ENCODE measurements at regions not wholly inside any gene's neighbourhood (a gene's known extent, or its start where the extent isn't known, plus 50 kb on each side); places are given as distances from the start of the nearest gene placed in this dataset.

DNA sequence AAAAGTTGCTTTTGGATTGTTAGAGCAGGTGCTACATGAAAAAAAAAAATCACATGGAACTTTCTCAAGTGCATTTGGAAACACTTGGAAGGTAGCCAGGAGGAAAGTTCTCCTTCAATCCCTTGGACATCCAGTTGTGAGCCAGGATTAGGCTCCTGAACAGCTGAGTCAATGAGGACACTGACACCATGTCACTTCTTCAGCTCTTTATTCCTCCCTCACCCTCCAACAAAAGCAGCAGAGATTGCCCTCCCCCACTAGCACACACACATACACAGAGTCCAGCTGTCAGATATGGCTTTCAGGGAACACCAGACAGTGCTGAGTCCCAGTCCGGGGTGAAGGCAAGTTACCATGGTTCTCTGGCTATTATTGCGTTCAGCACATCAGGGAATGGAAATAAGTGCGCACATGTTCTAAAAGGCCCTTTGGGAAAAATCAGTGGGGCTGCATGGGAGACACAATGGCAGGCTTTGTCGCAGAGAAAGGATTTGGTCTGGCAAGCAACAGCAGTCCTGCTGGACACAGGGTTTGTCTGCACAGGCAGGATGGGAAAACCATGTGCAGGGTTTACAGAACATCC is 124.7 kb upstream of the MARCKS start:
- Histone ChIP-seq H3K36me3 (no peaks in the 10 kb centered on the region), H3K4me3 (no peak overlapping the region), H3K9me3 (no peaks in the 10 kb centered on the region), H3K4me1 (peaks cover 0 to 11% (median 0%) of the 10 kb centered on the region in 4 donors), H3K27me3 (no peaks in the 10 kb centered on the region), H3K27ac (no peak overlapping the region)
- TF ChIP-seq, protein P1, sequence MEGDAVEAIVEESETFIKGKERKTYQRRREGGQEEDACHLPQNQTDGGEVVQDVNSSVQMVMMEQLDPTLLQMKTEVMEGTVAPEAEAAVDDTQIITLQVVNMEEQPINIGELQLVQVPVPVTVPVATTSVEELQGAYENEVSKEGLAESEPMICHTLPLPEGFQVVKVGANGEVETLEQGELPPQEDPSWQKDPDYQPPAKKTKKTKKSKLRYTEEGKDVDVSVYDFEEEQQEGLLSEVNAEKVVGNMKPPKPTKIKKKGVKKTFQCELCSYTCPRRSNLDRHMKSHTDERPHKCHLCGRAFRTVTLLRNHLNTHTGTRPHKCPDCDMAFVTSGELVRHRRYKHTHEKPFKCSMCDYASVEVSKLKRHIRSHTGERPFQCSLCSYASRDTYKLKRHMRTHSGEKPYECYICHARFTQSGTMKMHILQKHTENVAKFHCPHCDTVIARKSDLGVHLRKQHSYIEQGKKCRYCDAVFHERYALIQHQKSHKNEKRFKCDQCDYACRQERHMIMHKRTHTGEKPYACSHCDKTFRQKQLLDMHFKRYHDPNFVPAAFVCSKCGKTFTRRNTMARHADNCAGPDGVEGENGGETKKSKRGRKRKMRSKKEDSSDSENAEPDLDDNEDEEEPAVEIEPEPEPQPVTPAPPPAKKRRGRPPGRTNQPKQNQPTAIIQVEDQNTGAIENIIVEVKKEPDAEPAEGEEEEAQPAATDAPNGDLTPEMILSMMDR (IDR thresholded peaks at IDR 0.05): no peak
- intact Hi-C loops (cut with DNase I; ENCODE audit: low total_unique reads): no loop called here
- no peak for DNase-seq

DNA sequence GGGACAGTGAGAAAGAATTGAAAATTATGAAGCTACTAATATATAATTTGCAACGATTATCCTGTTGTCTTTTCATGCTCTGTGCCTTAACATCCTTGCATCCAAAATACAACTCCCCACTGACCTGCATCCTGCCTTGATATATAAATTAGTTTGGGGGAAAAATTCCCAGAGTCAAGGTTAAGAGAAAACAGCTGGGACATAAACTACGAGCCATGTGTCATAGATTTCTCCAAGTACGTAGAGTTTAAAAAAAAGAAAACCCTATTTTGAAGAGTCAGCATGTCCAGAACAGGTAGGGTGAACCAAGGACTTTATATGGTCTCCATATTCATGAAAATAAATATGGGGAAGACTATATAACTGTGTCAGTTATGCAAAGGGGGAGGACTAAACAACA is 123.8 kb upstream of the MARCKS start:
- TF ChIP-seq, protein P1 (IDR thresholded peaks at IDR 0.05): no peak
- Histone ChIP-seq H3K4me3 (no peak overlapping the region), H3K9me3 (no peaks in the 10 kb centered on the region), H3K4me1 (peaks cover 0 to 11% (median 0%) of the 10 kb centered on the region in 4 donors), H3K36me3 (no peaks in the 10 kb centered on the region), H3K27ac (no peak overlapping the region), H3K27me3 (no peaks in the 10 kb centered on the region)
- no peak for DNase-seq
- intact Hi-C loops (cut with DNase I; ENCODE audit: low total_unique reads): no loop called here

DNA sequence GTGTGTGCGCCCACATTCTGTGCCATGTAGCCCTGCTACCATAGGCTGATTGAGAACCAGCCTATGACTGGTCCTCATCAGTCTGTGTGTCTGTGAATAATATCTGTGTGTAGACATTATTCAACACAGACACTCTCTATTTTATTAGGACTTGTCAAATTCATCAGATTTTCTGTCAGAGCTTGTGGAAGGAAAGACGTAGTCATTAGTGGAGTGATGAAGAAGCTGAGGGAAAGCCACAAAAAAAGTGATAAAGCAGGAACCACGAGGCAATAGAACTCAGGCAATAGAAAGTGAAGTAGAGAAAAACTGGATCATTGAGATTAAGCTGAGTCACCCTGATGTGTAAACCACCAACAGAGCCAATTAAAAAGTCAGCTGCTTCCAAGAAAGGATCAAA is 122.2 kb upstream of the MARCKS start:
- intact Hi-C loops (cut with DNase I; ENCODE audit: low total_unique reads): no loop called here
- H3K4me3 ChIP-seq: no peak overlapping the region
- no peak for DNase-seq
- no peak overlapping the region for H3K27ac ChIP-seq
- H3K27me3 ChIP-seq: no peaks in the 10 kb centered on the region
- no peaks in the 10 kb centered on the region for H3K36me3 ChIP-seq
- H3K9me3 ChIP-seq: no peaks in the 10 kb centered on the region
- H3K4me1 ChIP-seq: peaks cover 0 to 11% (median 0%) of the 10 kb centered on the region in 4 donors
- TF ChIP-seq, protein P1 (IDR thresholded peaks at IDR 0.05): no peak

DNA sequence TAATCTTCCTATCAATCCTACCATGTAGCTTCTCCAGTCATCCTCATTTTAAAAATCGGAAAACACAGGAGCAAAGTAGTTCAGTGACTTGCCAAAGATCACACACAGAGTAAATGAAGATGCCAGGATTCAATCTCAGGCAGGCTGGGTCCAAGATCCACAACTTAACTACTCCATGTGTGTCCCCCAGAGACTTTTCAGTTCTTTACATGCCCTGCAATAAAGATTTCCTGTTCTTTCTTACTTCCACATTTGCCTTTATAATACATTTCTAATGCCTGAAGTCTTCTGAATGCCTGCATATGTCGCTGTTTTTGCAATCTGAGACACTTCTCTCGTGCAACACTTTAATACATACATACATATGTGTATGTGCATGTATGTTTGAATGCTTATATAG is 121.7 kb upstream of the MARCKS start:
- no peak for DNase-seq
- H3K36me3 ChIP-seq: no peaks in the 10 kb centered on the region
- no peaks in the 10 kb centered on the region for H3K27me3 ChIP-seq
- peaks cover 0 to 11% (median 0%) of the 10 kb centered on the region in 4 donors for H3K4me1 ChIP-seq
- intact Hi-C loops (cut with DNase I; ENCODE audit: low total_unique reads): no loop called here
- H3K9me3 ChIP-seq: no peaks in the 10 kb centered on the region
- H3K27ac ChIP-seq: no peak overlapping the region
- no peak overlapping the region for H3K4me3 ChIP-seq
- TF ChIP-seq, protein P1 (IDR thresholded peaks at IDR 0.05): no peak

DNA sequence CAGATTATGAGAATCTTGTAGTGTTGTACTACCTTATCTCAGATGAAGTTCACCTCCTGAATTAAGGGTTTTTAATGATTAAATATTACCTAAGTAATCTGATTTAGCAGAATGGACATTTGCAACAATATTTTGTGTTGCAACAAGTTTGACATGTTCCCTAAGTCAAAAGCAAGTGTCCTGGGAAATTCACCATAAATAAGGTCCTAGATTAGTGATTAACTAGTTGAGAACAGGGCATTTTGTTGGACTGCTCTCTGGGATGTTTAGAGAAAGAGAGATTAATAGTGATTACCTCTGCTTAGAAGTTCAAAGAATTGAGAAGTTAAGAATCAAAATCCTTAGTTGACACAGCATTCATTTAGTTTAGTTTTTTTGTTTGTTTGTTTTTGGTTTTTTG is 120.2 kb upstream of the MARCKS start:
- intact Hi-C loops (cut with DNase I; ENCODE audit: low total_unique reads): no loop called here
- Histone ChIP-seq H3K27ac (no peak overlapping the region), H3K27me3 (no peaks in the 10 kb centered on the region)

More for the DNA sequence above, 120.2 kb upstream of the MARCKS start:
- TF ChIP-seq, protein P1 (IDR thresholded peaks at IDR 0.05): no peak
- H3K4me1 ChIP-seq: peaks cover 0 to 11% (median 0%) of the 10 kb centered on the region in 4 donors
- no peaks in the 10 kb centered on the region for H3K9me3 ChIP-seq
- H3K36me3 ChIP-seq: no peaks in the 10 kb centered on the region
- no peak overlapping the region for H3K4me3 ChIP-seq
- DNase-seq: no peak

Measured in tibial artery (tissue), 4 donors.